ENCODE measurements at regions not wholly inside any gene's neighbourhood (a gene's known extent, or its start where the extent isn't known, plus 50 kb on each side); places are given as distances from the start of the nearest gene placed in this dataset.
"Not testable (repeated sequence)": the region's sequence is repeated elsewhere in the genome, so short reads cannot be mapped to it uniquely, and the experiment has no call there.

DNA sequence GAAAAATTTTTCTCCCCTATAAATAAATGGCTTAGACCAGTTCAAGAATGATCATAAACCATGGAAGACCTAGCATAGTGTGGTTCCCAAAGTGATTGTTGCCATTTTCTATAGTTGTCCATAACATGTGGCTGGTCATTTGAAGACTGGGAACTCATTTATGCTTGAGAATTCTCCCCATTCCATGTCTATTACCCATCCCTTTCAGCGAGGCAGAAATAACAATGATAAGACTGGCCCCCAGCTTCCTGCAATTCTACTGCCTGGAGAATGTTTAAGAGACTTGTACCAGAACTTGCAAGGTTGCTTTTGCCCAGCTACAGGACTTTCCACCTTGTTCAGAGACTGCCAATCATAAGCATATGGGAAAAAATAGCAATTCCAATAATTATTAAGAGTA lies 146.5 kb upstream of the CDH11 start:
- DNase-seq (ENCODE audit: low read depth), result no peak

DNA sequence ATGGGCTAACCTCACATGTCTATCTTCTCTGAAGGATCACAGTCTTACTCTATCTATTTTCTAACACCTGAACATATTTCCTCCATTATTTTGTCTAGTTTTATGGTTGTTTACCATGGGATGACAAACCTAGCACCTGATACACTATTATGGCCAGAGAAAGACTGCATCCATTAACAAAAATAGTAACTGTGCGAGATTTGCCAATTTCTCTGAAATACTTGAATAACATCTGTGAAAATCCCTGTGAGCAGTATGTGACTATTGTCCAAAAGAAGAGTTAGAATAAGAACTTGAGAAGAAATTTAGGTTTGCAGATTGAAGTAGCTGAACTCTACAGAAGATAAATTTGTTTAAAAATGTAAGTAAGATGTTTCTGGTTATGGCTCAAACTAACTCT lies 142.0 kb upstream of the CDH11 start:
- no peak for DNase-seq (ENCODE audit: low read depth)

DNA sequence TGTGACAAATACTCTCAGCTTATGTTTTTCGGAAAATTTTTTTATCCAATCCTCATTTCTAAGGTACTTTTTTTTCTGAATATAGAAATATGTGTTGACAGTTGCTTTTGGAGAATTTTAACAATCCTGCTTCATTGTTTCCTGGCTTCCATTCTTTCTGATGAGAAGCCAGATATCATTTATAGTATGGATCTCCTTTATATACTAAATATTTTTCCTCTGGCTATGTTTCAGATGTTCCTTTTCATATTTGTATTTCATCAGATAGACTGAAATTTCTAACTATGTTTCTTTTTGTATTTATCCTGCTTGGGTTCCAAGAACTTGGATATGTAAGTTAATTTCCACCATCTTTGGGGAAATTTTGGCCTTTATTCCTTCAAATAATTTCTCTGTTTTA lies 138.9 kb upstream of the CDH11 start:
- no peak for DNase-seq (ENCODE audit: low read depth)

DNA sequence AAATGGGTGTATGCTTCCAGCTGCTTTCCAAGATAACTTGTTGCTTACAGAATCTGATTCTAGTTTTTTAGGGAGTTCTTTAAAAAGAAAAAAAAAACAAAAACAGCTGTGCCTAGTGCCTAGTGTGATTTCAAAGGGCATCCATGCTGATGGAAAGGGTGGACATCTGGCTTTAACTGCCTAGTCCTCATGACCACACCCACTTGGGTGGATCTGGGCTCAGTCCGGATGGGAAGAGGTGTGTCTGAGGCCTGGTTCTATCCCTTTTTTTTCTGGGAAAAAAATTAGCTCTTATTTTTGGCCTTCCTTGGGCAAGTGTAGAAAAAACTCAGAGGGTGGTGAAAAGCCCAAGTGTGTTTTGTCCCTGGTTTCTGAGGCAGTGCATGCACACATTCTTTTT lies 132.3 kb upstream of the CDH11 start:
- DNase-seq (ENCODE audit: low read depth), result no peak

DNA sequence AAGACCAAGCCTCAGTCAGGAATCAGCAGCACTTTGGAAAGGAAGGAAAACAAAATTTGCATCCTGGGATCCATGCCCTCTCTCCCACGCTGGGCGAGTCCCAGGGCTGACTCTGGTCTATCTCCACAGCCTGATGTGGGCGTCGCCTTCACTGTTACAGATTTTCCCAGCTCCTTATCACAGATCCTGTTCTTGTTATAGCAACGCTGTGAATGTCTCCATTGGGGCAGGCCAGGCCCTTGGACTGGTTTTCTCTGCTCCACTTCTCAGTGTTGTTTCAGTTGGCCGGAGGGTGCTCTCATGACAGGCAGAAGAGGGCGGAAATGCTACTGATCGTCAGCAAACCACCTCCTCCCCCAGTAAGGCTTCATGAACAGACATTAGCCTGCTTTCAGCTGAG lies 127.9 kb upstream of the CDH11 start:
- DNase-seq (ENCODE audit: low read depth), result no peak

DNA sequence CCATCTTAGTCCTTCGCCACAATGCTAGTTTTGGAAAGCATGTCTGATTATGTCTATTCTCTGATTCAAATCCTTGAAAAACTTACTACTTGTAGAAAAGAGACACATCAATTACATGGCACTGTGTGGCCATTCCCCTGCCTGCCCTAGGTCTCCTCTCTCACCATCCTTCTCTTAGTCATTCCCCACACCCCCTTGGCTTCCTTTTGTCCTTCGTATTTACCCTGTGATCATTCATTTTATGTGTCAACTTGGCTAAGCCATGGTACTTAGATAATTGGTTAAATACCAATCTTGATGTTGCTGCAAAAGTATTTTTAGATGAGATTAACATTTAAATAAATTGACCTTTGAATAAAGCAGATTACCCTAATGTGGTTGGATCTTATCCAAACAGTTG lies 122.9 kb upstream of the CDH11 start:
- DNase-seq (ENCODE audit: low read depth), result no peak

DNA sequence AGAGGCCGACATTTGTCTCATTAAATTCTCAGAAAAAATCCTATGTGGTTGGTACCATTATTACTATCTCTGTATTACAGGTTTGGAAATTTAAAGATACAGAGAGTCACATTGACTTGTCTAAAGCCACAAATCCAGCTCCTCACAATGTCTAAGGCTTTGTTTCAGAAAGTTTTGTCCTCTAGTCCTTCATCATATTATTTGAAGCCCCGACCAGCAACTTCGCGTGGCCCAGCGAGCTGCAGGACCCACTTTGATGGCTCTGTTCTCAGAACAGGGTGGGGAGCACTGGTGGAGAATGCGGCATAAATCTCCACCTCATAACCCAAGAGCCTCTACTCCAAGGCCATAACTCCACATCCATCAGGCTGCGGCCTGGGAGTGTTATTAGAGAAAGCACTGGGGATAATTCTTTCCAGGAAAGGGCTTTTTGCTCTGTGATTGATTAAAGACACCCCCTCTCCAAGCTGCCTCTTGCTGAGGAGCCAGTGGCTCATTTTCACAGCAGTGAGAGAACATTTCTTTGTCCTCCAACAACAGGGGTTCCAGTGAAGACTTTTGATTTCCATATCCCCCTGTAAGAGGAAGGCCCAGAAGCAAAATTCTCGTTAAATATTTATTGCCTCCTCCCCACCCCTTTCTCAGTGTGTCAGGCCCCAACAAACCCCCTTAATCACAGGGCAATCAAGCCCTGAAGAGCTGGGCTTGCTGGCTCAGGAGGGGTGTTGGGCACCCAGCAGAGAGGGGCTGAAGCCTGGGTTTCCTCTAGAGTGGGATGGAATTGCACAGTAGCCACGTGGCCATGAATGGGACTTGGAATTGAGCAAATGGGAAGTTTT lies 113.7 kb upstream of the CDH11 start:
- no peak for DNase-seq (ENCODE audit: low read depth)

DNA sequence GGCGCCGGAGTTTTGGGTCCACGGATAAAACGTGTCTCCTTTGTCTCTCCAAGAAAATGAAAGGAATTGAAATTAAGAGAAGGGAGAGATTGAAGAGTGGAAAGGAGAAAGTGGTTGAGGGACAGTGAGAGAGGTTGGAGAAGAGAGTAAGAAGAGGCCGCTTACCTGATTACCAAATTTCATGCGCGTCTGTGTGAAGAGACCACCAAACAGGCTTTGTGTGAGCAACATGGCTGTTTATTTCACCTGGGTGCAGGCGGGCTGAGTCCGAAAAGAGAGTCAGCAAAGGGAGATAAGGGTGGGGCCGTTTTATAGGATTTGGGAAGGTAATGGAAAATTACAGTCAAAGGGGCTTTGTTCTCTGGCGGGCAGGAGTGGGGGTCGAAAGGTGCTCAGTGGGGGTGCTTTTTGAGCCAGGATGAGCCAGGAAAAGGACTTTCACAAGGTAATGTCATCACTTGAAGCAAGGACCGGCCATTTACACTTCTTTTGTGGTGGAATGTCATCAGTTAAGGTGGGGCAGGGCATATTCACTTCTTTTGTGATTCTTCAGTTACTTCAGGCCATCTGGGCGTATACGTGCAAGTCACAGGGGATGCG lies 113.0 kb upstream of the CDH11 start:
- DNase-seq (ENCODE audit: low read depth), result not testable (repeated sequence)

DNA sequence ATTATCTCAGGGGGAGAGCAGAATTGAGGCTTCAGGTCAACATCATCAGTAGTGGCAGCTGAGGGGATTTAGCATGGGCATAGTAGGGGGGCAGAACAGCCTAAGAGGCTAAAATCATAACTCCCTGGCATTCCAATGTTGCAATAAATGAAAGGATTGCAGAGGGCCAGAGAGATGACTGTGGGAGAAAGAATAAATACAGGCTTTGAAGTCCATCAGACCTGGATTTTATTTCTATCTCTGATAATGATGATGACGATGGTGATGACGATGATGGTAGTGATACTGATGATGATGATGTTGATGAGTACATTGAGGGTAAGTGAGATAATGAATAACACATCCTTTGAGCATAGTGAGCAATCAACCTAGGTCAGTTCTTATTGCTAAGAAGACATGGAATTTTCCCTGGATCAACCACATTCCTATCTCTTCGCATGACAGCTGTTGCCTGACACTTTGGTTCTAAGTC lies 107.4 kb upstream of the CDH11 start:
- DNase-seq (ENCODE audit: low read depth), result peak; percentile 2

DNA sequence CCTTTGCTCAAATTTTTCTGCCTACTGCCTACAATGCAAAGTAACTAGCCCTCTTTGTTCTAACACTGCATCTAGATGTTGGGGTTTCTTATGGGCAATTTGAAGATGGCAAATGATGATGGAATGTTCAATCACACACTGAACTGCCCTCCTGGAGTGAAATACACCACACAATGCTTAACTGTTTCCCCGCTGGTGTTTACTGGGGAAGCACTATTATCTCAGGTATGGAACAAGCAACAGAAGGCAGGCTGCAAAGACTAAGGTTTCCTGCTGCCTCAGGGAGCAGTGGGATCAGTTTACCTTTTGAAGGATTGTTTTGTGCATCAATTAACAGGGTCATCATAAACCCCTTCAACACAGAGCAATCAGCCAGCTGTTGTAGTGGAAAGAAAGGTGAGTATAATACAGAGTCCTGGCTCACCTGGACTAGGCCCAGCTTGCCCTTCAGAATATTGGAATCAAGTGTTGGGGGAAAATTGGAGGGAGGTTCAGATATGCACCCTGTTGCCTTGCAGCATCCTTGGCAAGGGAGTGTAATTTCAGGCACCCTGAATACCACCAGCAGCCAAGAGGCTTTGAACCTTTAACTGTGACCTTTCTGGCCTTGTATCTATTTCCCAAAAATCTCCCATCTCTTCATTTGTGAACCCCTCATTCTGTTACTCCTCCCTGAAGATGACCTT lies 105.4 kb upstream of the CDH11 start:
- no peak for DNase-seq (ENCODE audit: low read depth)

DNA sequence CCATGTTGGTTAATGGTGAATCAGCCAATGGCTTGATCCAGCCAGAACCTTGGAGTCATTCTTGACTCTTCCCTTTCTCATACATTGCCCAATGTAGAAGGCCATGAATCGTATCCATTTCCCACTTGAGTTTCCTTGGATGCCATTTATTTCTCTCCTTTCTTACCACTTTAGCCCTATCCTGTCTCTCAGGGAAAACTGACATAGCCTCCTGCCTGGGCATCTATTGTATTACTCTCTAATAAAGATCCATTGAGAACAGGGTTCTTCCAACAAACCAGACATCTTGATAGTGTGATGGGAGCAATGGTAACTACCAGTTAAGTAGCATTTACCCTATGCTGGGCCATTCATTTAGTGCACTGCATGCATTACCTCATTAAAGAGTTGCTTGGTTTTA lies 104.2 kb upstream of the CDH11 start:
- DNase-seq (ENCODE audit: low read depth), result no peak

DNA sequence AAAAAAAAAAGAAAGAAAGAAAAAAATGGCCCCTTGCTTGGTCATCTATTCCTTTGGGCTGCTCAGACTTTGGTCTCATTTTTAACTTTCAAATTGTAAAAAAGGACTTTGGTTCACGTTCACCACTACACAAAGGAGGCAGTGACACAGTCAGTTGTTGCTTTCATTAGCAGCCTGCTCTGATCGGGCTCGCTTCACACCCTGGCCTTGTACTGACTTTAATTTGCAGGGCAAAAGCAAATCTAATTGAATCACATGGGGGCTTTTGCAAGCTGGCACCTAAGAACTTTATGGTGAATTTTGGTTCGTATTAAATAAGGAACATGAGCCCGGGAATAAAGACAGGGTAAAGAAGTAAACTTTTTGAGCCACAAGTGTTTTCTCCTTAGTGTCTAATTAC lies 103.6 kb upstream of the CDH11 start:
- no peak for DNase-seq (ENCODE audit: low read depth)

DNA sequence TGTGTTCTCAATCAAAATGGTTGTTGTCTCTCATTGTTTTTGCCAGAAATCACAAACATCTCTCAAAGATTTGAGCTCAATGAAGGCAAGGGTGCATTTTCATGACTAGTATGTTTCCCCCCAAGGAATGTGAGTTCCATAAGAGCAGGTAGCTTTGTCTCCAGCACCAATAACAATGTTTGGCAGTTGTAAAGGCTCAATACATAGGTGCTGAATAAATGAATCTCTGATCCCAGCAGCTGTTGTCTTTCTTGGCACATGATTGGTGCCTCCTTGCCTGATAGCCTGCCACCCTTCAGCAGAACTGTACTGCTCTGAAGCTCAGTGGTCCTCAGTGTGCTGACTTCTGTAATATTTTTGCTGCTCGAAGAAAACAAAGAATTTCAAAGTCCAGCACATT lies 103.1 kb upstream of the CDH11 start:
- no peak for DNase-seq (ENCODE audit: low read depth)

DNA sequence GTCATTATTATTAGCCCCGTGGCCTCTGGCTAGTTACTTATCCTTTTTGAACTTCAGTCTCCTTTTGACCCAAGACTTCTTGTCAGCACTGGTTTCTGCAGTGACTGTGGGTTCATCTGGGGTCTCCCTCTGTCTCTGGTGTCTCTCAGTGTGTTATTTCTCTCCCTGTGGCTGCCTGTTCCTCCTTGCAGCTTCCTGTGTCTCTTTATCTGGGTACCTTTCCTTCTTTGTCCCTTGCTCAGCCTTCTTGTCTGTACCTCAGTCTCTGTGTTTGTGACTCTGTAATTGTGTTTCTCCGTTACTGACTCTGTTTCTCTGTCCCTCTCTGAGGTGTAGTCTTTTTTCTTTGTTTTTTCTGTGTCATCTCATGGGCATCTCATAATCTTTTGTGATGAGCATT lies 102.6 kb upstream of the CDH11 start:
- DNase-seq (ENCODE audit: low read depth), result no peak

DNA sequence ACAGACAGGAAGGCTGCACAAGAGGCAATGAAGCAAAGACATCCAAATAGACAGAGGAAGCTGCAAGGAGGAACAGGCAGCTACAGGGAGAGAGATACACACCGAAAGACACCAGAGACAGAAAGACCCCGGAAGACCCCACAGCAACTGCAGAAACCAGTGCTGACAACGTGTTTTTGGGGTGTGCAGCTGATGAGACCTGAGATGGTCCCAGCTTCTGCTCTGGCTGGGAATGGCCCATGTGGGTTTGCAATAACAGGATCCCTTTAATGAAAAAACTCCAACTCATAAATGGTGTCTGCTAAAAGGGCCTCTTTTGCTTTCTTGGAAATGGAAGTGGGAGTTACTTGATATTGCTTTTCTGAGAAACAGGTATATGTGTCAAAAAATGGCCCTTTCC lies 101.5 kb upstream of the CDH11 start:
- DNase-seq (ENCODE audit: low read depth), result no peak

DNA sequence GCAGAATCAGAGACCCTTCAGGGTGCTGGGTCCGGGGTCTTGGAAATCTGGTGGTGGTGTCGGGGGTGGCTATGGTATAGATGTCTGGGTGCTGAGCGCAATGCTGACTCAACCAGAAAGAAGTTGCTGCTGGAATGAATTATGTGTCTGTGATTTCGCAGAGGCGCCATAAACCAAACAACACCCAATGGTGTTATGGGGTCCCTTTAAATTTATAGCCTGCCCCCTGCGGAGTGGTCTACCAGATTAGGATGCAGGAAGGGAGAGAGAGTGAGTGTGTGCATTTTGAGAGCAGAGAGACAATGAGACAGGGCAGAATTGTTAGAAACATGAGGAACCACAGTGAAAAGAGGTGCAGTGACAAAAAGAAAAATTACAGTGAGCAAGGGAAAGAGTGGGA lies 100.7 kb upstream of the CDH11 start:
- no peak for DNase-seq (ENCODE audit: low read depth)

DNA sequence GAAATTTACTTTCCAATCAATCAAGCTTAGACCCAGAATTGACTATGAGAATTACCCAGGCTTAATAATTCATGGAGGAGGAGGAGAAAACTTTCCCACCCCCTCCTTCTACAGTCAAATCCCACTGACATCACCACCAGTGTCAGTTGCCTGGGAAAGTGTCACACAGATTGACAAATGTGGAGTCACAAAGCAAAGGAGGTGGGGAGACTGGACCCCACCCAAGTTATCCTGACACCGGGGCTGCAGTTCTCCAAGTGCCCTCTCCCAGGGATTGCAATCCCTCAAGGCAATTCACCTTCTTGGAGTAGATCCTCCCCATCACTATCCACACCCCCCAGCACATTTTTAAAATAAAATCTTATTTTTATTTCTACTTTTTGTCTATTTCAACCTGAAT lies 100.2 kb upstream of the CDH11 start:
- DNase-seq (ENCODE audit: low read depth), result no peak

DNA sequence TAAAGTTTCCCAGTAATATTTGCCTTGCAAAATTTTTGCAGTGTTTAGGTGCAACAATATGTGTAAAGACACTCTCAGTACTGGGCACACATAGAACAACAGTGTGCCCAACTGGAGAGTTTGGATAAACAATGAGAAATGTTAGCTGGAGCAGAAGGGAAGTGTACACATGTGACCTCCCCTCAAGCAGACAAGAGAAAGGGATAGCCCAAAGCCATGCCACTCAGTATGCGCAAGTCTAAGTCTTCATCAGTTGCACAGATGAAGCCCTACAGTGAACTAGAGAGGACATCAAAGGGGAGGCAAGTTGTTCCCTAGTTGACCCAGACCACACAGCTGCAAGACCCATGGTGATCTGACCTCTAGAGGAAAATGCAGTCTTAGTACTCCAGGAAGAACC lies 97.9 kb upstream of the CDH11 start:
- DNase-seq (ENCODE audit: low read depth), result no peak

DNA sequence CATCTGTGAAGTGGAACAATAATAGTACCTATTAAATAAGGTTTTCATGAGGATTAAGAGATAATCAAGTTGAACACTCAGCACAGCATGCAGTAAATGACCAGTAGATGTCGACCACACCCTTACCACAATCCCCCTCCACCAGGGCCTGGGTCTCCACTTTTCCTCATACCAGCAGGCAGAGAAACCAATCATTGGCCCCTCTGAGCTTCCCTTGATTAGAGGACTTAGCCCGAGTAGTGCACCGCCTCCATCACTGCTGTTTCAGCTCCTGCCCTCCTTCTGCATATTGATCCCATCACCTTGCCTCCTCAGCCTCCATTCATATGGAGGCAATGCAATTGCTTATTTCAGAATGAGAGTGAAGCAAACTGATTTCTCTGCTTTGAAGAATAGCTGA lies 96.5 kb upstream of the CDH11 start:
- no peak for DNase-seq (ENCODE audit: low read depth)

DNA sequence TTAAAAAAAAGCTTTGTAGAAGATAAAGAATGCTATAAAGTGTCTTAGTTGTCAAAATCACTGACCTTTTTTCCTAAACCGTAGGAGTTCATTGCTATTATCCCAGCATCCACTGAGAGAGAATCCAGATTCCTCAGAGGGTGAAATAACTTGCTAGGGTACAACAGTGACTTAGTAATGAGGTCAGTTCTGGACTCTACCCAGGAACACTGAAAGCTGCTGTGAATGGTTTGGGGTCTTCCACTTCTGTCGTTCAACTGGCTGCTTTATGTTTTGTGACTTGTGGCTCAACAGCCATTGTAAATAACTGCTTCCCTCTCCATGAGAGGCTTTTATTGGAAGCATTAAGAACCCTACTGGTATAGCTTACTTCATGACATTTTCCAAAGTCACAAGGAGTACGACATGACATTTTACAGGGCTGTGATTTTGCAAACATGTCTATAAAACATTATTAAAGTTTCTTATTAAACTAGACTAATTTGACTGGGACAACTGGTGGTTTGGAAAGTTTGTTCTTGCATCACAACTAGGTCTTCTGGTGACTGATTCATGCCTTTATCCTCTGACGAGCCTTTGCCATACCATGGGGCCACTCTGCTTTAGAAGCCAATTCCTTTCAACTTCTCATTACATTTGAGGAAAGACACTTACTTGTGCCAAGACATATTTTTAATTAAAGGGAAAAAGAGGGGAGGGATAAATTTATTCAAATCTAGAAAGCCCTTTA lies 92.2 kb upstream of the CDH11 start:
- DNase-seq (ENCODE audit: low read depth), result no peak

DNA sequence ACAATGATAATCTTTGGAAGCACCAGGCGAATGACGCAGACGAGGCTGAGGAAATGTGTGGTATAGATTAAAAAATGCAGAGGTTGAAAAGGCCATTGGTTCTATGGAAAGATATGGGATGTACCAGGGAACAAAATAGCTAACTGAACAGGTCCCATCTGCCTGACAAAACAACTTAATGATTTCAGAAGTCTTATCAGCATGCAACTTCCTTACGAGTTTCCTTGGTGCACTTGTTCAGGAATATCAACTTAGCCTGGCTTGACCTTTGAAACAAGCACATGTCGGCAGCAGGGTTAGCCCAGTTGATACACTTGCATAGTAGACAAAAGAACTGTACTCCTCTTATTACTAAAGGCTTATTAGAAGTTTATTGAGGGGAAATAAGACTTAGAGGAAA lies 90.9 kb upstream of the CDH11 start:
- DNase-seq (ENCODE audit: low read depth), result no peak

DNA sequence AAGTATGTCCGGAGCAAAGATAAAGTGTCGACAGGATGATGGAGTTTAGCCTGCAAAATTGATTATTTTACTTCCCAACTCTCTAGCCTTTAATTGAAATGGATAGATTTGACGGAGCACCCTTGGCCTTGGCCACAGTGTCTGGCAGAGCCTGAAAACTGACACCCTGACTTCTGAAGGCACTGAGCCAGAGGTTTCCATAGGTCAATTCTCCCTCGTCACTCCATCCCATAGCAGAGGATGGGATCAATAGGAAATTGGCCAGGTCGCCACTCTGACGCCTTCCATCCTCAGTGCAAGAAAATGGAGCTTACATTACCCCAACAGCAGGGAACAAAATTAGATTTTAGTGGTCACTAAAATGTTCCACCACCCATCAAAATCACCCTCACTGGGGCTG lies 90.4 kb upstream of the CDH11 start:
- DNase-seq (ENCODE audit: low read depth), result no peak

Measured in myocyte (in vitro differentiated cells).